ENCODE measurements at regions not wholly inside any gene's neighbourhood (a gene's known extent, or its start where the extent isn't known, plus 50 kb on each side); places are given as distances from the start of the nearest gene placed in this dataset.

DNA sequence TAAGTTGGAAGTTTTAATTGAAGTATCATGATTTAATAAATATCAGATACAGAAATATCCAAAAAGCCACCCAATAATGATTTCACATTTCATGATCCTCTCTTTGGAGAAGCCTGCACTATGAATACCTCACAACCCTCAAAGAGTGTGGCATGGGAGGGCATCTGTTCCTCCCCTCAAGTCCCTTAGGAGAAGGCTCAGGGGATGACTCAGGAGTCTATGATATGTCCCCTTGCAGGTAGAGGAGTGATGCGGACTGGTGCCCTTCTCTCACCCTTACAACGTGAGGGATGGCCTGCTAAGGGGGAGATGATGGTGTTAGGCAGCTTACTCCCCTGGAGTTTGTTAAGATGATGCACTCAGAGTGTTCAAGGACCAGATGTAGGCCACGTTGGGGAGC is 303.3 kb upstream of the DUSP10 start:
- DNase-seq (ENCODE audit: low read depth) = peak; percentile 73

DNA sequence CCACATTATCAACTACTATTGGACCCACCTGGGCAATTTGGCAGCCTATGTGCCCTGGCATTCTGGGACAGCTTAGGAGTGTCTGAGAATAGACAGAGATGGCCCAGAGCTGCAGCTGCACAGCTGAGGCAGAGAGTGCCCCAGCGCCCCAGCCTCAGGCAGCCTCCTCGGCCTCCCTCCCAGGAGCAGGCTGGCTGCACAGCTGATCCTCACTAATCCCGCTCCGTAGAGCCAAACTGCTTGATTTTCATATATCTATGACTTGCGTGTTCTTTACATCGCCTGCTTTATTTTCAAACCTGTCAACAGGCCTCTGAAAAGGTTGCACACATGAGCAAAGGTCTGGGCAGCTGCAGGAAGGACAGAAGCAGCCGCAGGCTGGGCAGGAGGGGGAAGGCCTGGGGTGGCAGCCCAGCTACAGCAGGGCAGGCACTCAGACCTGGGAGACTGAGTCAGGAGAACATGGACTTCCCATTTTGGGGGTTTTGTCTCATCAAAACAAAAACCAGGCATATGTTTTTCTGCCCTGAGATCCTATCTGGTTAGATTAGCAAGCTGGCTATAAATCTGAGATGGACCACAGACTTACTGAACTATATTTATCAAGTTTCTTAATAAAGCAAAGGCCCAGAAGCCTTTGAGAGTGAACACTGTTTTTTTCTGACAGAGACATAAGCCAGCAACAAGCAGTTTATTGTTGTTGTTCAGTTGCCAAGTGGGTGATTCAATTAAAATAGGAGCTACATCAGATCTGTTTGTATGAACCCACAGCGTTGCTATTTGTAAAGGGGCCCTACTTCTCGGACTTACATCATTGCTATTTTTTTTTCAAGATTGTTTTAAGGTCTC is 301.8 kb upstream of the DUSP10 start:
- peak; percentile 90 for DNase-seq (ENCODE audit: low read depth)

DNA sequence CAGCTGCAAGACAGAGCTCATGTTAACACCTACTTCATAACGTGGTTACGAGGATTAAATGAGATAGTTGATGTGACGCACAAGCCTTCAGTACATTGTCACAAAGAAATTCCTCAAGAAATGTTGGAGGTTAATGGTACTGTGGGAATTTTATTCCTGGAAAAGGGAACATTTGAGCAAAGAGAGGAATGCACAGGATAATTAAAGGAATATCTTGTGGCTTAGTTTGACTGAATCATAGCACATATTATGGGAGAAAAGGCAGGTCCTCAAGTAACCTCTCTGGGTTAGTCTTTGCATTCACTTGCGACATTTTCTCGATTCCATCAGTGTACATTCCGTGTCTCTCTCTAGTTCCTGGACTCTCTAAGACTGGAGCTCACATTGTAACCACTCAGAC is 300.2 kb upstream of the DUSP10 start:
- no peak for DNase-seq (ENCODE audit: low read depth)

DNA sequence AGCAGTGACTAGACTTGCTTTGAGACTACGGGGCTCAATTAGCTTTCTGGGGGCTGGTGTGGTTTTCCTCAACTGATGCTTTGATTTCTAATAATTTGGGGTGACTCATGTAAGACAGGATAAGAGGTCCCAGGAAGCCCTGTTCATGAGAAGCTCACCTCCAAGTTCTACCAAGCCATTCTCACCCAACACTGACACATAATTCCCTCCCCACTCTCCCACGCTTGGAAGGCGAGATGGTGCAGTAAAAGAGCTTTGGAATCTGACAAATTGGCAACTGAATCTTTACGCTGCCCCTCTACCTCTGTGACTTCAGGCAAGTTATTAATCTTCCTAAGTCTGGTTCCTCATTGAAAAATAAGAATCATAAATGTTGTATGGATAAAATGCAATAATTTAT is 299.1 kb upstream of the DUSP10 start:
- no peak for DNase-seq (ENCODE audit: low read depth)

DNA sequence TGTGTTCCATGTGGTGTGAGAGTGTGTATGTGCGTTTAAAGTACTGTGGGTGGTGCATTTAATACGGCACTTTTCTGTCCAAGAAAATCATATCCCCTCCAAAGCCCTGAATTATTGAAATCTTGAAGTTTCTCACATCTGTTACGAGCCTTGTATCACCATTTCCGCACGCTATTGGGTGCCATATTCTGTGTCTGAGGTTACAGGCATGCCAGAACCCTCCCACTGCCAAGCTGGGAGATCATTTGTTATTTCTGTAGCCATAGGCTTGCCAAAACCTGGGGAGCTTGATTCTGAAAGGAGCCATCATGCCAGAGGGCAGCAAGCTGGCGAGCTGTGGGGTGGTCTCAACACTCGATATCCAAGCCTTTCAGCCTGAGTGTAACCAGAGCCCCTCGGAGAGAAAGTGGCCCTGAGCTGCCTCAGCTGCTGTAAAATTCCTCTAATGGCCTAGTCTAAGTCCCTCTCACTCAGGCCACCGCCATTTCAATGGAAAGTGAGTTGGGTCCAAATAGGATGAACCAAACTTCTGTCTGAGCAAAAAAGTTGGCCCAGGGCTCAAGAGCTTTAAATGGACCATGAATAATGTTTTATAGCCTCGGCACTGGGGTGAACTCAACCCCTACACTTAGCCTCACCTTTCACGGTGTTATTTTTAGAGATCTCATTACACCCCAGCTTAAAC is 298.4 kb upstream of the DUSP10 start:
- peak; percentile 47 for DNase-seq (ENCODE audit: low read depth)

DNA sequence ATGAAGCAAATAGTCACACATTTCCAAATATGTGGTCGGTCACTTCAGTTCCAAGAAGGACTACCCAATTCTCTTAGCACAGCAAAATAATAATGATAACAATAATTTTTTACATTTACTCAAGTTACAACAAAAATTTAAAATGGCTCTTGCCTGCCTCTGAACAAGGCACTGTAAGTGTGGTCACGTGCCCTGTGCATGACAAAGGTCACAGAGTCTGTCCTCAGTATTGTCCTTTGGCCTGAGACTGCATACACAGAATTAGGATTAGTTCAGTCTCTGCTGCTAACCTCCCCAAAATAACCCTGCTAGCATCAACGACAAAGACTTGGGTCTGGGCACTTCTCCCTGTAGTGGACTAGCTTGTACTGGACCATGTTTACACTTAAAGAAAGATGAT is 297.1 kb upstream of the DUSP10 start:
- no peak for DNase-seq (ENCODE audit: low read depth)

DNA sequence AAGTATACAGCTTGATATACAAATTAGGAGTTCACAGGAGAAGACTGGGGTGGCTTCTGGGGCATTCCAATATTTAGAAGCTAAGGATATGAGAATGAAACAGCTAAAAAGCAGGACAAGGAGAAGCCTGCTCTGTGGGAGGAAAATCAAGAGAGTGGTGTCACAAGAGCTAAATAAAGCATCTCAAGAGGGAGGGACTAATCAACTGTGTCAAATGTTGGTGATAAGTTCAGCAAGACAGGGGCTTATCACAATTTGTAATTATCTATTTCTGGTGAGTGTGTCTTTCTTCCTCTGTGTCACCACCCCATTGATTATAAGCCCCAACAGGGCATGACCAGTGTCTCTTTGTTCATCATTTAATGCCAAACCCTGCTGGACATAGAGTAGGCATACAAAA is 295.8 kb upstream of the DUSP10 start:
- no peak for DNase-seq (ENCODE audit: low read depth)

DNA sequence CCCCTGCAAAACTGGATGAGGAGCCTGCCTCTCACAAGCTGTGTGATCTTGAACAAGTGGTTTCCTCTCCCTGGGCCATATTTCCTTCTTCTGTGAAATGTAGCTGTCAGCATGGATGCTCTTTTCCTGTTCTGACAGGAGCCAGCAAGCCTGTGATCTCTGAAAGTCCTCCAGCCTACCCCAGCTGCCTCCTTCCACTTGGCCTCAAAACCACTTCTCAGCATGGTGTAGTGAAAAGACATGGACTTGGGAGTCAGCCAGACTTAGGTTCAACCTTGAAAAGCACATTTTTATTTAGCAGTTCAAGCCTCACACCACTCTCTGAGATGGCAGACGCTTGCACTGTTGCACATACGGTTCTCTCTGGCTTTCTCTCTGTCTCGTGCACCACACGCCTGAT is 292.9 kb upstream of the DUSP10 start:
- DNase-seq (ENCODE audit: low read depth) = peak; percentile 50

DNA sequence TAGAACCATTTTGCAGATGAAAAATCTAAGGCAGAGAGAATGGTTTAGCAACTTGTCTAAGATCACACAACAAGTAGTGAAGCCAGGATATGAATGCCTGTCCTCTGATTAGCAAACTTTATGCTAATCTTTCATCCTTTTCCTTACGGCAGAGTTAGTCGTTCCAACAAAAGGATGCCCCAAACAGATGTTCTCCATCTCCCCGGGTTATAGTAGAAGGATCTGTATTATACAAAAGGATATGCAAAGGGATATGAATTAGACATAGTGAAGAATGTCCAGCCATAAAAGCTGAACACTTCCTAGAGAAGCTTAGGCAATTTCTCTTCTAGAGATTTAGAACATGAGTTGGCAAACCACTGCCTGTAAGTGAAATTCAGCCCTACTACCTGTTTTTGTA is 291.6 kb upstream of the DUSP10 start:
- DNase-seq (ENCODE audit: low read depth) = no peak

DNA sequence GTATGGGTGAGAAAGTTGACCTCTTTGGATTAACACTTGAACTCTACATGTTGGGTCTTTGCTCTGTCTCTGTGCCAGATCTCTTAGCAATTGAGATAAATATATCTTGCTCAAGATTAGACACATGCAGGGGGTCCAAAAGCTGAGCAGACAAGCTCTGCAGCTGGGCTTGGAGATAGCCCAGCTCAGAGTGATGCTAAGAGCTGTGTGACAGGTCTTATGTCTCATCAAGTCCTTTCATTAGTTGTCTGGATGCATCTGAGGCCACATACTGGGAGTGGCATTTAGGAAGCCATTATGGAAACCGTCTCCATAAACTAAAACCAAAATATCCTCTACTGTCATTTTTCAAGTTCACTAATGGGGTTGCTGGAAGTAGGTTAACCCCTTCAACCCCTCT is 289.4 kb upstream of the DUSP10 start:
- no peak for DNase-seq (ENCODE audit: low read depth)

DNA sequence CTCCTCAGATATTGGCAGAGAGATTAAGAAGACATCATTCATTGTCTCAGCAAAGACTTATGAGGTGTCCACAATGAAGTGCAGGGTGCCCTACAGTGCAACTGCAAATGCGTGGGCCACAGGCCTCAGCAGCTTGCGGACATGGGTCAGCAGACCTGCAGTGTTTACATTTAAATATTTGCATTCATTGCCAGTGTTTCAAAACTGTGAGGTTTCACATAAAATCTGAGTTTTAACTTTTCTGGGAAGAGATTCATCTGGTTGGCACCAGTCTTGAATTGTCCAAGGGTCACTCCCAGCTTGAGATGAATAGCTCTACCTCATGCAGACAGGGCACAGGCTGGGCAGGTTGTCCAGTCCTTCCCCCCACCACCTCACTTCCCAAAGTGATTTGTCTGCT is 286.8 kb upstream of the DUSP10 start:
- no peak for DNase-seq (ENCODE audit: low read depth)

DNA sequence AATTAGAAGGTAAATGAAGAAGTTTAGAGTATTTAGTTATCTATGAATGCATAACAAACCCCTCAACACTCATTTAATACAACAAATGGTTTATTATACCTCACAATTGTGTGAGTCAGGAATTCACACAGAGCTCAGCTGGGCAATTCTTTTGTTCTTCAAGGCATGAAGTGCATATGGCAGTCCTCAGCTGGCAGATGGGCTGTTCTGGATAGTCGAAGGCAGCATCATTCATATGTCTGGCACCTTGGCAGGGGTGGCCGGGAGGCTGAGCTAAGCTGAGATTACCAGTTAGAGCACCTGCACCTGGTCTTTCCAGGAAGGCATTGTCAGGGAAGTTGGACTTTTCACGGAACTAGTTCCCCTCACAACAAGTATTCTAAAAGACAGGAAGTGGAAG is 286.2 kb upstream of the DUSP10 start:
- DNase-seq (ENCODE audit: low read depth) = no peak

DNA sequence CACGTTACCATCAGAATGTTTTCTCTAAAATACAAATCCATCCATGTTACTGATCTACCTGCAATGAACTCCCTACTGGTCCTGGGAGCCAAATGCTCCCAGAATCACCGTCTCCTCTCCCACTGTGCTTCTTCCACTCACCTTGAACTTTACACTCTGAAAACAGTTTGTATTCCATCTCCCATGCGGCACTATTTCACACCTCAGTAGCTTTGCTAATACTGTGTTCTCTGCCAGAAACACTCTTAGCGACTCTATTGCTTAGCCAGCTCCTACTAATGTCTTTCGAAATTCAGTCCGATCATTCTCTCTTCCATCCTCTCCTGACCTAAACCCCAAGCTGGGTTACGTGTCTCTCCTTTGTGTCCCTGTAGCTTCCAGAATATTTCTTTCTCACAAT is 284.4 kb upstream of the DUSP10 start:
- no peak for DNase-seq (ENCODE audit: low read depth)

DNA sequence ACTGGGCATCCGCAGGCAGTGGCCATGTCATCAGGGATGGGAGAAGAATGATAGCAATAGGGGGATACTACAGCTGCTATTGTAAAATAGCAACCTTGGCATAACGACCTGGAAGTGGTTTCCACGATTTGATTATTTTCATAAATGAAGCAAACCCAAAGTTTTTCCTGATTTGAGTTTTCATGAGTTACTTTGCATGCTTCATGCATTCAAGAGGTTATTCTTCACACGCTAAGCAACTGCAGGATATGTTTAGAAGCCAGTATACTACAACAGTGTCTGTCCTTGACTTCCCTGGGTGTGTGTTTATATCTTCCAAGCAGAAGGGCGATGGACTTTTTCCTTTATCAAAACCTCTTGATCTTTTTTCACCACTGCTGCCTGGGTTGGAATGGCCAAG is 281.1 kb upstream of the DUSP10 start:
- DNase-seq (ENCODE audit: low read depth) = no peak

DNA sequence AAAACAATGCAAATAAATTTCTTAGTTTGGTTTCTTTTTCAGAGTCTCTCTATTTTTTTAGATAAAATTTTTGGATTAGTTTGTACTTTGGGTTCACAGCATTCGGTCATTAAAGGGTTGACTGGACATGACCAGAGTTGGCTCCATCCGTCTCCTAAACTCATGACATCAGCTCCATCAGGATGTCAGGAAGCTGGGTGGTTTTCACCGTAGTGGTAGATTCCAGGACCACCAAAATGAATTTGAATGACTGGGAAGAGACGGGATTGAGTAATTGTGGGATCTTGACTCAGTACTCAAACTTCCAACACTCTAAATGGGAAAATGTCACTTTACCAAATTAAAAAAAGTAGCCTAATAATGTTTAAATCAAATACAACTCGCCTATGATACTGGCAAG is 279.2 kb upstream of the DUSP10 start:
- no peak for DNase-seq (ENCODE audit: low read depth)

DNA sequence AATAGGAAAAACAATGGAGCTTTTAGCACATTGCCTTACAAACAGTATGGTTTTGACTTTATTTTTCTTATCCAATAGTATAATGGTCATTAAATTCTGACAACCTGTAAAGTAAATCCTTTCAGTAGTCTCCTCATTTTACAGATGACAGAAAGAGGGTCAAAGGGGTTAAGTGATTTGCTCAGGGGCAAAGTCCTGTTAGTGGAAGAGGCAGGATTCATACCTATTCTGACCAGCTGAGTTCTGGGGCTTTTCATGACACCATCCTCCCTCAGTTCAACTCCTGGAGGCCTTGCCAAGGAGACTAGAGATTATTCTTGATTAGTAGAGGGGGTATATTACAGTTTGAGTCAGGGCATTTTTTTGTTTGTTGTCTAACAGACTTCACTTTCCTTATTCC is 278.7 kb upstream of the DUSP10 start:
- no peak for DNase-seq (ENCODE audit: low read depth)

DNA sequence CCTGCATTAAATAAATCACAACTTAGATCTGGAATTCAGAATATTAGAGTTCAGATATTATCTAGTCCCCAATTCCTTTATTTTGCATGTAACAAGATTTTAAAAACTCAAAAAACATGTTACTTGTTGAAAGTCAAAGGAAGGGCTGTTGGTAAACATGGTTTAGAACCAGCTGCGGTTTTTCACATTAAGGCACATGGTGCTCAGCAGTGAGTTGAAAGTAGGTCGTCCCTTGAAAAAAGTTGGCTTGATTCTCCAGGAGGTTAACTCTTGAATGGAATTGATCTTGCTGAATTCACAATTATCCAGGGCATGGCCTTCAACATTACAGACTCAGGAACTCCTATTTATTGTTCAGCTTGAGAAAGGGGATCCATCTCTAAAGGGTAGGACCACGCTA is 277.1 kb upstream of the DUSP10 start:
- DNase-seq (ENCODE audit: low read depth) = no peak

DNA sequence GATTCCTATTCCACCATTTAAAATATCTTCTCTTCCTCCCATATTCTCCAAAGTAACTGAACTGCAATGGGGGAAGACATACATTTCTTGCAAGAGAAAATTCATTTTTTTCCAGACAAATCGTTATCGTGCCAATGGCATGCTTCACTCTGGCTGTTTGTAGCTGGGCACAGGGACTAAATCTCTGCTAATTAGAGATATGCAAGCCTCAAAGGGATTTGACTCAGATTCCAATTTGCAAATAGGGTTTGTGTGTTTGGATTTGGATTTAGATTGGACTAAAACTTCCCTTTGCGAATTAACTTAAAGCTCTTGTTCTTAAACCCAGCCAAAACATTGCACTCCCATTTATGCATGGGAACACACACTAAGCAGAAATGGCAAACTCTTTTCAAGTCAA is 276.2 kb upstream of the DUSP10 start:
- DNase-seq (ENCODE audit: low read depth) = no peak

DNA sequence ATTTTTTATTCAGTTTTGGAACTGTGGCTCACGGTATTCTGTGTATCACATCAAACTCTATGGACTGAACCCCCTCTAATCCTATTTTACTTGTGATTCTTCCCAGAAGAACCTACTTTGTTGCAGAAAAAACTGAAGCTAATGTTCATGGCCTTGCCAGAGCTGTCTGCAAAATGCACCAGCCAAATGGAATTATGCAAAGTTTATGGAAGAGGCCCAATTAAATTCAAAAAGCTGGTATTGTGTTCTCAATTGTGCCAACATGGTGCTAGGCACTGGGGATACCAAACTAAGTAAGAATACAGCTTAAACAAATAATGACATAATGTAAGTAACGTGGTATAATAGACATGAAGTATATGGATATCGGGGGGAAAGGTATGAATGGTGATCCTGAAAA is 273.8 kb upstream of the DUSP10 start:
- no peak for DNase-seq (ENCODE audit: low read depth)

DNA sequence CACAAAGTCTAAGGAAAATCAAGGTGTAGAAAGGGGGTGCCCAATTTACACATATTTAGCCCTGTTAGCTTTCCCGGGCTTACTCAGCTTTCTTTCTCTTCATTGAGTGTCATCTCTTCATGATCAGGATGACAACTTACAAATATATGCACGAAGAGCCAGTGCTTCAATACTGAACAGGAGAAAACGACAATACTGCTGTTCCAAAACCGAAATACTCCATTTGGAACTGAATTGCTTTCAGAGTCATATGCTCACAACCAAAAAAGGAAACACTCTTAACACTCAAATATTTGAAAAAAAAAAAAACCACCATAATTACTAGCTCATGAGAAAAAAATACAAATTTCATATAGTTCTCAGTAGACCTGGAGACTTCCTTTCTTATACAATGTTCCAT is 272.1 kb upstream of the DUSP10 start:
- no peak for DNase-seq (ENCODE audit: low read depth)

DNA sequence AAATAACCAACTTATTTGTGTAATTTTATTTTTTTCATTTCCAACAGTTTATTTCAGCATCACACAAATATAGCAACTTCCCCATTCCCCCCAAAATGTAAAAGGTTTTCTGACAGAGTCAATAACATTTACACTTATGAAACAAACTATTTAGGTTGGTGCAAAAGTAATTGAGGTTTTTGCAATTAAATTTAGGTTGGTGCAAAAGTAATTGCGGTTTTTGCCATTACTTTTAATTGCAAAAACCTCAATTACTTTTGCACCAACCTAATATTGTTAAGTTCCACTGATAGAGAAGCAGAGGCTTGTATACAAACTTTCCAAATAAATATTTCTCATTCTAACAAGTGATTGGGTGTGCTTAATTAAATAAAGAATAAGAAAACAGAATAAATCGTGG is 270.9 kb upstream of the DUSP10 start:
- DNase-seq (ENCODE audit: low read depth) = no peak

DNA sequence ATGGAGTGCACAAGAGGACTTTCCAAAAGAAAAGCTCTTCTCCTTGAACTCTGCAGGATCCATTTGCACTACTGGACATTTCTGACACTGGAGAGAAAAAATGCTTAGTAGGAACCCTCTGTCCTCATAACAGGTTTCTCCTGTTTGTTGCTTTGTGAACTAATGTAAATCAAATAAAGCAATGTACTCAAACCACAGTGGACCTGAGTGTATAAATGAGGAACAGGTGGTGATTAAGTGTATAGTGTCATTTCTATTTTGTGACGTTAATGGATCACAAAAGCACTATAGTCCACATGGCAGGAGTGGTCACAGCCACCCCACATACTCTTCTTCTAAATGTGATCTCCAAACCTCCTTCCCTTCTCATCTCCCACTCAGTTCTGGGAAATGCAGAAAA is 268.4 kb upstream of the DUSP10 start:
- DNase-seq (ENCODE audit: low read depth) = no peak

DNA sequence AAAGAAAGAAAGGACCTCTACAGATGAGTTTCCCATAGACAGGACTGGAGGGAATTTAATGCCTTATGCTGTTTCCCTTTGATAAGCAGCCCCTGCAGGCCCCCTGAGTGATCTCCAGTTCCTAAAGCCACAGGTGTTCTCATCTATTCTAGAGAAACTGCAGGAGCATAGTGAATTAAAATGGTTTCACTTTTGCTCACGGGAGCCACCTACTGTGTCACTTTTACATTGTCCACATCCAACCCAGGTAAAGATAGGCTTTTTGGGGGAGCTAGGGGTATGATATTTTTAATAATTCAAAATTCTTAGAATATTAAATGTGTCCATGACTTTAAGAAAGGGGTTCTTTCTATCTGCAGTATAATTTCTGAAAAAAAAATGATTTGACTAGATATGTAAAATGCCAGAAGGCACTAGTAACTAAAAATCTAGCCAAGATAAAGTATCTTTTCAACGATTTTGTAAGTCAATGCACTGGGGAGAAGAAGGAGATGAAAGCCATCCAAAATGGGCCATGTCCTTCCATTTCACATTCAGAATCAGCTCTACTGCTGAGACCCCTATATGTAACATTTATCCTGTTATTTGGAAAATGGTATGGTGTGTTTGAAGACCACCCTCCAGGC is 267.3 kb upstream of the DUSP10 start:
- DNase-seq (ENCODE audit: low read depth) = no peak
